AG04450 (cell line): ENCODE measurements at regions not wholly inside any gene's neighbourhood (a gene's known extent, or its start where the extent isn't known, plus 50 kb on each side); places are given as distances from the start of the nearest gene placed in this dataset. TPM values are rescaled to one million over a fixed set of nuclear protein-coding genes. Genes with fewer than 3 reads are reported as not detected.

Experiments used
- CTCF ChIA-PET: fragments of 300-600, 350-600 bp; formaldehyde crosslinking; extraction: SDS; loops from one replicate; lab custom pipeline; 2022; ENCODE audit warnings: antibody characterized with exemption, inconsistent platforms; lab: Charles Lee
- POLR2A ChIA-PET: fragments of 350-600 bp; formaldehyde crosslinking; extraction: SDS; loops from one replicate; lab custom pipeline; 2021; ENCODE audit warnings: antibody characterized with exemption, inconsistent platforms; lab: Yijun Ruan, JAX
- DNase-seq: peaks from one replicate; pipeline ENCODE4 v3.0.0-alpha.2; 2011; ENCODE audit warnings: low read depth, low spot score
- H3K27ac ChIP-seq: one replicate; pipeline ENCODE4 v1.5.1; 2012; ENCODE audit warnings: low read depth, low read length, control low read depth
- H3K27me3 ChIP-seq: one replicate; pipeline ENCODE4 v1.6.0; 2012; ENCODE audit warnings: low read length; ENCODE audit not compliant: control insufficient read depth, insufficient read depth
- H3K4me3 ChIP-seq: 2 replicates; pipeline ENCODE4 v1.5.1; 2011; ENCODE audit warnings: mild to moderate bottlenecking, low read depth, low read length, control low read depth
- H3K9me3 ChIP-seq: 2 replicates; pipeline ENCODE4 v1.5.1; 2012; ENCODE audit warnings: low read length; ENCODE audit not compliant: control insufficient read depth, insufficient read depth
- small RNA-seq: library from RNA; depleted of rRNA; stranded (forward); fragments of <200 nt; gene quantifications from one replicate; pipeline ENCODE3, GENCODE V24; 2012; ENCODE audit warnings: low read depth; ENCODE audit not compliant: insufficient read length
- TF ChIP-seq, protein P1 (sequence below): IDR thresholded peaks from 2 replicates; pipeline ENCODE4 v1.5.1; 2011; ENCODE audit warnings: low read depth, low read length, control low read depth, inconsistent platforms

DNA sequence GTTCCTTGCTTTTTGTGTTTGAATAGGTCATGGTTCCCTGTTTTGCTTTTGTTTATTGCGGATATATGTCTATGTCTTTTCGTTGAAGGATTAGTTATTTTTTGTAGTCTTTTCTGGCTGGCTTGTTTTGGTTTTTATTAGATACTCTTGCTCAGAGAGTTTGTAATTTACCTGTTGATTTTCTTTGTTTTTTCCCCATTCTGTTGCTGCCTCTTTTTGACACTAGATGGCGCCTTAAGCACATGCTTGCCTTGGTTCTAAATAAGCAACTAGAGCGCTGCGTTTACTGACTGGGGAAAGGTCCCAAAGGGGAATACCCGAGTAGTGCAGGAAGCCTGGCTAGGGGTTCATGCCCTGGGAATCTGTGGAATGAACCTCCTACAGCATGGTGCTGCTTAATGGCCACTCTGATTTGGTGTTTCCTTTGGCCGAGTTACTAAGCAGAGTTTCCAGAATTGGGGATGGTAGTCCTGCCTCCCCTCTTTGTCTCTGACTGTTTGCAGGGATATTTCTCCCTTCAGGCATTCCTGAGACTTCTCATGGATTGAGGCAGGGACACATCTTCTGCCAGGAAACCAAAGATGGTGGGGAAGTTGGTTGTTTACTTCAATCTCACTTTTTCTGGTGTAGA lies 143.2 kb downstream of the PTPRU start:
- H3K27me3 ChIP-seq, result no peaks in the 10 kb centered on the region
- TF ChIP-seq, protein P1, sequence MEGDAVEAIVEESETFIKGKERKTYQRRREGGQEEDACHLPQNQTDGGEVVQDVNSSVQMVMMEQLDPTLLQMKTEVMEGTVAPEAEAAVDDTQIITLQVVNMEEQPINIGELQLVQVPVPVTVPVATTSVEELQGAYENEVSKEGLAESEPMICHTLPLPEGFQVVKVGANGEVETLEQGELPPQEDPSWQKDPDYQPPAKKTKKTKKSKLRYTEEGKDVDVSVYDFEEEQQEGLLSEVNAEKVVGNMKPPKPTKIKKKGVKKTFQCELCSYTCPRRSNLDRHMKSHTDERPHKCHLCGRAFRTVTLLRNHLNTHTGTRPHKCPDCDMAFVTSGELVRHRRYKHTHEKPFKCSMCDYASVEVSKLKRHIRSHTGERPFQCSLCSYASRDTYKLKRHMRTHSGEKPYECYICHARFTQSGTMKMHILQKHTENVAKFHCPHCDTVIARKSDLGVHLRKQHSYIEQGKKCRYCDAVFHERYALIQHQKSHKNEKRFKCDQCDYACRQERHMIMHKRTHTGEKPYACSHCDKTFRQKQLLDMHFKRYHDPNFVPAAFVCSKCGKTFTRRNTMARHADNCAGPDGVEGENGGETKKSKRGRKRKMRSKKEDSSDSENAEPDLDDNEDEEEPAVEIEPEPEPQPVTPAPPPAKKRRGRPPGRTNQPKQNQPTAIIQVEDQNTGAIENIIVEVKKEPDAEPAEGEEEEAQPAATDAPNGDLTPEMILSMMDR, result peak; percentile 49
- no peak for DNase-seq
- no peak overlapping the region for H3K4me3 ChIP-seq
- H3K27ac ChIP-seq, result no peak overlapping the region
- H3K9me3 ChIP-seq, result no peaks in the 10 kb centered on the region; the same call in none of the 2 replicates
- ChIA-PET POLR2A (no interaction called here), CTCF (no interaction called here)

Small RNA genes in the stretch of these regions (small RNA-seq; reads per million reads assigned to genes)
- gene AL021921.1, result not detected
